ENCODE measurements at regions not wholly inside any gene's neighbourhood (a gene's known extent, or its start where the extent isn't known, plus 50 kb on each side); places are given as distances from the start of the nearest gene placed in this dataset.

DNA sequence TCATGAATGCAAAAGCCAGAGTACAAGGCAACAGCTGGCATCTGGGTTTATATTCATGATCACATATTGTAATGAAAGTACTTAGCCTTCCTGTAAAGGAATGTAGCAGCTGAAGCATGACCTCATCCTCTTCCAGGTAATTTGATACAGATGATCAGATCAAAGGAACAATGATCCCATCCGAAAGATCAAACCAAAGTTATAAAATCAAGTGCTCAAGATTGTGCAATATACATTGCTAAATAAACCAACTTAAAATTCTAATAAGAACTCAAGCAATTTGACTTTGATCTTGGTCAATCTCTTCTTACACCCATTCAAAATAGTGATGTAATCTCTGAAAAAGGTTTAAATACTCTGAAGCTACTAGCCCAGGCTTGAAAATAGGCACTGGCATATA is 113.1 kb upstream of the INPP4B start:
- H3K27ac Mint-ChIP-seq = no peak overlapping the region
- ATAC-seq (replicated peaks in 1 of 4) = no peak

DNA sequence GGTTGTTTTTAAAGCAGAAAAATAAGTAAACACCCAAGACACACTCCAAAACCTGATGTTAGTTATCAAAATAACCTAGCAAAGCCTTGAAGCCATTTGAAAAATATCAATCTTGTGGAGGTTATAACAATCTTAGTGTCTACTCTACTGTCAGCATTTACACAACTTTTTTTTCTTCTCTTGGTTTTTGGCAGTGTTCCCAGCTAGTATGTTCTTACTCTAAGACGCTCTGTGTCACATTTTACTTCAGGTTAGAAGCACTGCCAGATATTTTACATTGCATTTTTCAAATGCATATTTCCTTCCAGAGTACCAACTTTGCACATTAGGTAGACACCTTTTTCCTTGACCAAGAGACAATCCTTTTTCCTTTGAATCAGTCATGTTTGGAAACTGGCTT is 114.0 kb upstream of the INPP4B start:
- POLR2A ChIA-PET = no interaction called here
- H3K27me3 Mint-ChIP-seq = peaks cover 4 to 11% of the 10 kb centered on the region in 2 donors
- CTCF ChIA-PET = no interaction called here
- H3K4me3 ChIP-seq (ENCODE audit: control insufficient read depth in 1 of 2, extremely low read depth in 1 of 2, low read length in 1 of 2) = no peak overlapping the region
- H3K36me3 ChIP-seq (ENCODE audit: control insufficient read depth in 2 of 2, extremely low read depth in 1 of 2, insufficient read depth in 1 of 2, low read length in 1 of 2) = no peaks in the 10 kb centered on the region
- H3K4me3 Mint-ChIP-seq = no peak overlapping the region
- peaks cover 2 to 3% (median 3%) of the 10 kb centered on the region in 3 donors for H3K9me3 Mint-ChIP-seq
- peaks cover 0 to 4% of the 10 kb centered on the region in 2 experiments for H3K4me1 ChIP-seq (ENCODE audit: control insufficient read depth in 1 of 2, extremely low read depth in 1 of 2, insufficient read depth in 2 of 2, low read length in 2 of 2)
- H3K27ac Mint-ChIP-seq = no peak overlapping the region
- DNase-seq (no peak), ATAC-seq (replicated peaks in 1 of 4) (no peak)
- H3K27me3 ChIP-seq (replicated peaks in 1 of 2; ENCODE audit: control insufficient read depth in 2 of 2, extremely low read depth in 1 of 2, insufficient read depth in 2 of 2, low read length in 1 of 2) = no peaks in the 10 kb centered on the region
- H3K27ac ChIP-seq (ENCODE audit: low read length) = no peak overlapping the region
- no peaks in the 10 kb centered on the region for H3K36me3 Mint-ChIP-seq
- H3K4me1 Mint-ChIP-seq = no peaks in the 10 kb centered on the region
- H3K9me3 ChIP-seq = no peaks in the 10 kb centered on the region
- WGBS (ENCODE audit: insufficient coverage) = no CpG with 5 or more reads among the region's 1 CpG

More for the DNA sequence above, 113.1 kb upstream of the INPP4B start:
- H3K27ac ChIP-seq (ENCODE audit: low read length) = no peak overlapping the region
- Mint-ChIP-seq H3K27me3 (peaks cover 4 to 15% of the 10 kb centered on the region in 2 donors), H3K9me3 (peaks cover 5 to 10% (median 7%) of the 10 kb centered on the region in 3 donors), H3K36me3 (no peaks in the 10 kb centered on the region), H3K4me3 (no peak overlapping the region), H3K4me1 (no peaks in the 10 kb centered on the region)
- H3K4me1 ChIP-seq (ENCODE audit: control insufficient read depth in 1 of 2, extremely low read depth in 1 of 2, insufficient read depth in 2 of 2, low read length in 2 of 2) = peaks cover 0 to 4% of the 10 kb centered on the region in 2 experiments
- no peaks in the 10 kb centered on the region for H3K9me3 ChIP-seq
- ChIA-PET CTCF (no interaction called here), POLR2A (no interaction called here)
- no peak for DNase-seq
- no peaks in the 10 kb centered on the region for H3K36me3 ChIP-seq (ENCODE audit: control insufficient read depth in 2 of 2, extremely low read depth in 1 of 2, insufficient read depth in 1 of 2, low read length in 1 of 2)
- H3K27me3 ChIP-seq (replicated peaks in 1 of 2; ENCODE audit: control insufficient read depth in 2 of 2, extremely low read depth in 1 of 2, insufficient read depth in 2 of 2, low read length in 1 of 2) = no peaks in the 10 kb centered on the region
- H3K4me3 ChIP-seq (ENCODE audit: control insufficient read depth in 1 of 2, extremely low read depth in 1 of 2, low read length in 1 of 2) = no peak overlapping the region
- no CpG with 5 or more reads among the region's 1 CpG for WGBS (ENCODE audit: insufficient coverage)

DNA sequence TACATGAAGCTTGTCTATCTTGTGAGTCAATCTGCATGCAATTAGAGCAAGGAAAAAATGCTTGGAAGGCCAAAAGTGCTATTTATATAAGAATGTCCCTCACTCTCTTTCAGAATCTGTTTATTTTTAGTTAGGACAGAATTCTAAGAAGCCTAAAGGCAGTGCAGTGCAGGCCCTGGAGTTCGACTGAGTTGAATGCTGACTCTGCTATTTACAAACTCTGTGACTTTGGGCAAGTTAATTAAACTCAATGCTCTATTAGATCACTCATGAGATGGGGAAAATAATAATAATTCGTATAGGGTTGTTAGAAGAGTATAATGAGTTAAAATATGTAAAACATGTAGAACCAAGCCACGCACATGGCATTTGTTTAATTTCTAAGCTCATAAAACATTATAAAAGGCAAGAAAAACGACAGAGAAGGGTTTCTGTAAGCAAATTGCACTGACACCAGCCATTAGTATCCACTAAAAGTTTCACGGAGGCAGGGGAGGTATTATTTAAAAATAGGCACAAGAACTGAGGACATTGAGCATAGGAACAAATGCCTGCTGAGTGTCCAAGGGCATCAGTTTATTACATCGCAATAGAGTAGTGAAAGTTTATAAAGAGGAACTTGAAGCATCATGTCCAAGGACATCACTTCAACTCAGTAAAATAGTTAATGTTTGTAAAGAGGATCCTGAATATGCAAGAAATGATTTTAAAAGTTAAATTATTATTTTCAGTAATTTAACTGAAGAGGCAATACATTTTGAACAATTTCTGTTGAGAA is 115.0 kb upstream of the INPP4B start:
- ChIA-PET POLR2A (interaction anchor here (0.6 kb wide), 2 partner anchors 122 to 1757 kb away, joined by 3 read pairs; no protein-coding TSS in a partner anchor), CTCF (interaction anchor here in 1 of 2 donors (0.6 kb wide), 1 partner anchor 618 kb away, joined by 3 read pairs; no protein-coding TSS in a partner anchor)
- H3K4me1 Mint-ChIP-seq = no peaks in the 10 kb centered on the region
- no peak overlapping the region for H3K4me3 Mint-ChIP-seq
- peaks cover 4 to 8% of the 10 kb centered on the region in 2 donors for H3K27me3 Mint-ChIP-seq
- no peaks in the 10 kb centered on the region for H3K36me3 ChIP-seq (ENCODE audit: control insufficient read depth in 2 of 2, extremely low read depth in 1 of 2, insufficient read depth in 1 of 2, low read length in 1 of 2)
- no peak overlapping the region for H3K27ac ChIP-seq (ENCODE audit: low read length)
- no peaks in the 10 kb centered on the region for H3K9me3 ChIP-seq
- 40% methylated on average over 1 of the region's 6 CpGs for WGBS (ENCODE audit: insufficient coverage)
- ATAC-seq (replicated peaks in 1 of 4) (no peak), DNase-seq (no peak)
- H3K9me3 Mint-ChIP-seq = no peaks in the 10 kb centered on the region
- no peak overlapping the region for H3K4me3 ChIP-seq (ENCODE audit: control insufficient read depth in 1 of 2, extremely low read depth in 1 of 2, low read length in 1 of 2)
- H3K36me3 Mint-ChIP-seq = no peaks in the 10 kb centered on the region
- peaks cover 0 to 4% of the 10 kb centered on the region in 2 experiments for H3K4me1 ChIP-seq (ENCODE audit: control insufficient read depth in 1 of 2, extremely low read depth in 1 of 2, insufficient read depth in 2 of 2, low read length in 2 of 2)
- no peak overlapping the region for H3K27ac Mint-ChIP-seq
- H3K27me3 ChIP-seq (replicated peaks in 1 of 2; ENCODE audit: control insufficient read depth in 2 of 2, extremely low read depth in 1 of 2, insufficient read depth in 2 of 2, low read length in 1 of 2) = no peaks in the 10 kb centered on the region

DNA sequence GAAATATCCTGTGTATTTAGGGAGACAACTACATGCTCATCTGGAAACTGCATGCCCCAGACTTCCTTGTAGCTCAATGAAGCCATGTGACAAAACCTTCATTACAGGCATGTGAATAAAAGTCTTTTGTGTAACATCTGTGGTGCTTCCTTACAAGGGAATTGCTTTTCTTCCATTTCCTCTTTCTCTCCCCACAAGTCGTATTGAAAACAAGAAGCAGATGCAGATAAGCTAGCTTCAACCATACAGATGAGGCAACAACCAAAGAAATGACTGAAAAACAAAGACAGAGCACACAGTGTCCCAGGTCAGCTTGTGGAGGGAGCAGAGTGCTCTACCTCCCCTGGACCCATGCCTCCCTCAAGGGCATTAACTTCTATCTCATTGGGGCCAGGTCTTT is 115.8 kb upstream of the INPP4B start:
- no CpG with 5 or more reads among the region's 1 CpG for WGBS (ENCODE audit: insufficient coverage)
- CTCF ChIA-PET = no interaction called here
- ATAC-seq (replicated peaks in 1 of 4) (no peak), DNase-seq (no peak)
- Histone ChIP-seq H3K9me3 (no peaks in the 10 kb centered on the region), H3K27ac (ENCODE audit: low read length) (no peak overlapping the region), H3K4me3 (ENCODE audit: control insufficient read depth in 1 of 2, extremely low read depth in 1 of 2, low read length in 1 of 2) (no peak overlapping the region), H3K36me3 (ENCODE audit: control insufficient read depth in 2 of 2, extremely low read depth in 1 of 2, insufficient read depth in 1 of 2, low read length in 1 of 2) (no peaks in the 10 kb centered on the region), H3K4me1 (ENCODE audit: control insufficient read depth in 1 of 2, extremely low read depth in 1 of 2, insufficient read depth in 2 of 2, low read length in 2 of 2) (peaks cover 0 to 4% of the 10 kb centered on the region in 2 experiments), H3K27me3 (replicated peaks in 1 of 2; ENCODE audit: control insufficient read depth in 2 of 2, extremely low read depth in 1 of 2, insufficient read depth in 2 of 2, low read length in 1 of 2) (no peaks in the 10 kb centered on the region)
- H3K4me3 Mint-ChIP-seq = no peak overlapping the region
- H3K27ac Mint-ChIP-seq = no peak overlapping the region
- H3K36me3 Mint-ChIP-seq = no peaks in the 10 kb centered on the region
- no peaks in the 10 kb centered on the region for H3K9me3 Mint-ChIP-seq
- POLR2A ChIA-PET = no interaction called here
- peaks cover 4 to 8% of the 10 kb centered on the region in 2 donors for H3K27me3 Mint-ChIP-seq
- no peaks in the 10 kb centered on the region for H3K4me1 Mint-ChIP-seq

DNA sequence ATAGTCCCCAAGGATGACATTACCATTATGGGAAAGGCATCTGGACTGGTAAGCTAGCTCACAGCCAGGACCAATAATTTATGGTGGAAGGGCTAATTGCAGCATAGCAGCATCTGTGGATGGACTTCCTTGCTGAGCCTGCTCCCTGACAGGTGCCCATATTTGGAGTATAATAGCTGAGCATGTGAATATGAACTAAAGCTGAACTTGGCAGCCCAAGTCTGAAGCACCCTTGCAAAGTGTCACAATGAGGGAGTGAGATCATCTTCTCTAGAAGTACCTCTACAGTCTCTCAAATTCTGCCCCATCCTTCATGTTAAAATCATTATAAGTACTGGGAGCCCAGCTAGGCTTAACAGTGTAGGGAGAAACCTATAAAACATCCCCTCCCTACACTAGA is 128.2 kb upstream of the INPP4B start:
- H3K9me3 ChIP-seq = no peaks in the 10 kb centered on the region
- H3K4me1 Mint-ChIP-seq = no peaks in the 10 kb centered on the region
- H3K9me3 Mint-ChIP-seq = no peaks in the 10 kb centered on the region
- H3K36me3 ChIP-seq (ENCODE audit: control insufficient read depth in 2 of 2, extremely low read depth in 1 of 2, insufficient read depth in 1 of 2, low read length in 1 of 2) = no peaks in the 10 kb centered on the region
- H3K27me3 Mint-ChIP-seq = peaks cover 4 to 7% of the 10 kb centered on the region in 2 donors
- CTCF ChIA-PET = no interaction called here
- H3K36me3 Mint-ChIP-seq = no peaks in the 10 kb centered on the region
- no peak for ATAC-seq (replicated peaks in 1 of 4)
- no peak overlapping the region for H3K27ac ChIP-seq (ENCODE audit: low read length)
- POLR2A ChIA-PET = no interaction called here
- no peaks in the 10 kb centered on the region for H3K27me3 ChIP-seq (replicated peaks in 1 of 2; ENCODE audit: control insufficient read depth in 2 of 2, extremely low read depth in 1 of 2, insufficient read depth in 2 of 2, low read length in 1 of 2)
- H3K4me1 ChIP-seq (ENCODE audit: control insufficient read depth in 1 of 2, extremely low read depth in 1 of 2, insufficient read depth in 2 of 2, low read length in 2 of 2) = no peaks in the 10 kb centered on the region
- no peak overlapping the region for H3K4me3 ChIP-seq (ENCODE audit: control insufficient read depth in 1 of 2, extremely low read depth in 1 of 2, low read length in 1 of 2)
- no peak overlapping the region for H3K4me3 Mint-ChIP-seq
- H3K27ac Mint-ChIP-seq = no peak overlapping the region
- no peak for DNase-seq

DNA sequence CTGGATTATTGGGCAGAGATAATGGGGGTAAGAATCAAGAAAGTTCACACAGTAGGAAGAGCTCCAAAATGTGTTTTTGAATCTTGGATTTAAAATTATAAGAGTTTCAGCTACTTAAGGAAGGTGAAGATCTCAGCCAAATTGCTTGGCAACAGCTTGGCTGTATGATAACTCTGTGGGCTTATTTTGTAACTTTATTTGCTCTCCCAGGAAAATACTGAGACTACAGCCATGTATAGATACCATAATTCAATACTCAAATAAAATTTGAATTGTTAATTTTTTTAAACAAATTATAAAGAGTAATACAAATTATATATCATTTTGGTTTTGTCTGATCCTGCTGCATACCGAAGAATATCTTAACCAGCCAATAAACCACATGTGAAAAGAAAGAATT is 129.5 kb upstream of the INPP4B start:
- Mint-ChIP-seq H3K9me3 (no peaks in the 10 kb centered on the region), H3K4me3 (no peak overlapping the region), H3K36me3 (no peaks in the 10 kb centered on the region), H3K4me1 (no peaks in the 10 kb centered on the region), H3K27ac (no peak overlapping the region), H3K27me3 (peaks cover 4 to 7% of the 10 kb centered on the region in 2 donors)
- no peak for ATAC-seq (replicated peaks in 1 of 4)
- Histone ChIP-seq H3K27me3 (replicated peaks in 1 of 2; ENCODE audit: control insufficient read depth in 2 of 2, extremely low read depth in 1 of 2, insufficient read depth in 2 of 2, low read length in 1 of 2) (no peaks in the 10 kb centered on the region), H3K4me3 (ENCODE audit: control insufficient read depth in 1 of 2, extremely low read depth in 1 of 2, low read length in 1 of 2) (no peak overlapping the region), H3K36me3 (ENCODE audit: control insufficient read depth in 2 of 2, extremely low read depth in 1 of 2, insufficient read depth in 1 of 2, low read length in 1 of 2) (no peaks in the 10 kb centered on the region), H3K9me3 (no peaks in the 10 kb centered on the region), H3K4me1 (ENCODE audit: control insufficient read depth in 1 of 2, extremely low read depth in 1 of 2, insufficient read depth in 2 of 2, low read length in 2 of 2) (no peaks in the 10 kb centered on the region), H3K27ac (ENCODE audit: low read length) (no peak overlapping the region)
- CTCF ChIA-PET = no interaction called here
- WGBS (ENCODE audit: insufficient coverage) = no CpG with 5 or more reads among the region's 1 CpG
- POLR2A ChIA-PET = interaction anchor here in 1 of 2 donors (0.6 kb wide), 1 partner anchor 1402 kb away, joined by 3 read pairs; no protein-coding TSS in a partner anchor
- no peak for DNase-seq
